HCT116 (cell line): ENCODE measurements at regions not wholly inside any gene's neighbourhood (a gene's known extent, or its start where the extent isn't known, plus 50 kb on each side); places are given as distances from the start of the nearest gene placed in this dataset.

Experiments used
- ATAC-seq: fragments of 200-7000 bp; cut with Tn5 transposase; 2 replicates; pipeline ENCODE4 v1.9.1; 2020; ENCODE audit warnings: mild to moderate bottlenecking, moderate library complexity
- BruUV-seq: library from RNA; stranded (reverse); fragments of 400-500 nt; replicated peaks from 2 replicates; lab custom pipeline; 2021; lab: Mats Ljungman, UMichigan
- CTCF ChIA-PET: fragments of 300-600 bp; sonication (Branson Sonifier 250); formaldehyde crosslinking; loops from one replicate; lab custom pipeline; 2021; ENCODE audit warnings: antibody characterized with exemption; lab: Charles Lee
- POLR2A ChIA-PET: fragments of 300-600, 350-600 bp; sonication (Branson Sonifier 250); formaldehyde crosslinking; loops from one replicate; lab custom pipeline; 2021; ENCODE audit warnings: antibody characterized with exemption; lab: Charles Lee
- RAD21 ChIA-PET, 2 experiments: fragments of 300-600 bp; sonication (Branson Sonifier 250); formaldehyde crosslinking; loops; one replicate each; lab custom pipeline; 2023; ENCODE audit warnings: low total read pairs in 2 of 2; ENCODE audit not compliant: uncharacterized antibody in 2 of 2, unreplicated experiment in 2 of 2, low non-redundant PET in 1 of 2; lab: Charles Lee
- DNase-seq: peaks from one replicate; pipeline ENCODE4 v3.0.0-alpha.2; 2010; ENCODE audit warnings: low read depth, low spot score
- H2AFZ ChIP-seq: fragments of 200-600 bp; shearing (Covaris generic), sonication (generic); 2 replicates; pipeline ENCODE4 v1.6.1; 2017; ENCODE audit warnings: low read depth, mixed run types, mixed read lengths, antibody characterized with exemption, low read length; ENCODE audit not compliant: poor library complexity, severe bottlenecking
- H3K27ac ChIP-seq: 2 replicates; pipeline ENCODE4 v1.5.1; 2012; ENCODE audit warnings: low read depth, low read length
- H3K27me3 ChIP-seq: fragments of 200-600 bp; sonication (generic); 2 replicates; pipeline ENCODE4 v1.6.1; 2016; ENCODE audit warnings: mixed run types, low read length, mixed read lengths; ENCODE audit not compliant: insufficient read depth
- H3K36me3 ChIP-seq, 2 experiments: fragments of 200-500 bp in 1 of 2; fragments of 200-600 bp in 1 of 2; sonication (Bioruptor generic) in 1 of 2; sonication (generic) in 1 of 2; 2 replicates each; pipeline versions ENCODE4 v1.5.1 to v1.6.1; 2014 to 2016; ENCODE audit warnings: low read length in 2 of 2, inconsistent platforms in 1 of 2, mixed read lengths in 1 of 2, mixed run types in 1 of 2; ENCODE audit not compliant: insufficient read depth in 2 of 2, control insufficient read depth in 1 of 2
- H3K4me1 ChIP-seq, 2 experiments: fragments of 200-600 bp in 1 of 2; sonication (generic) in 1 of 2; 2 replicates each; pipeline versions ENCODE4 v1.5.1 to v1.6.1; 2012 to 2017; ENCODE audit warnings: low read length in 2 of 2, inconsistent platforms in 1 of 2, mild to moderate bottlenecking in 1 of 2, mixed read lengths in 1 of 2, mixed run types in 1 of 2, moderate library complexity in 1 of 2; ENCODE audit not compliant: insufficient read depth in 2 of 2, control insufficient read depth in 1 of 2
- H3K4me2 ChIP-seq: fragments of 200-600 bp; sonication (generic); 2 replicates; pipeline ENCODE4 v1.6.1; 2017; ENCODE audit warnings: mixed run types, low read length, mixed read lengths
- H3K4me3 ChIP-seq, 2 experiments: fragments of 200-600 bp in 1 of 2; sonication (generic) in 1 of 2; replicated peaks in 1 of 2; 2 replicates each; pipeline ENCODE4 v1.5.1; 2011 to 2016; ENCODE audit warnings: low read length in 2 of 2, control low read depth in 1 of 2, low read depth in 1 of 2, mild to moderate bottlenecking in 1 of 2, mixed read lengths in 1 of 2, mixed run types in 1 of 2
- H3K79me2 ChIP-seq: fragments of 200-600 bp; sonication (generic); 2 replicates; pipeline ENCODE4 v1.6.1; 2017; ENCODE audit warnings: mild to moderate bottlenecking, mixed run types, low read length, moderate library complexity, mixed read lengths; ENCODE audit not compliant: insufficient read depth
- H3K9ac ChIP-seq: fragments of 200-600 bp; sonication (generic); 2 replicates; pipeline ENCODE4 v1.6.1; 2016; ENCODE audit warnings: low read length, mixed read lengths
- H3K9me2 ChIP-seq: fragments of 200-600 bp; sonication (generic), shearing (Covaris generic); 2 replicates; pipeline ENCODE4 v1.6.1; 2017; ENCODE audit warnings: mixed run types, mild to moderate bottlenecking, moderate library complexity; ENCODE audit not compliant: insufficient read depth
- H3K9me3 ChIP-seq, 2 experiments: fragments of 200-500 bp in 1 of 2; fragments of 200-600 bp in 1 of 2; sonication (Bioruptor generic) in 1 of 2; sonication (generic) in 1 of 2; 2 replicates each; pipeline ENCODE4 v1.6.1; 2014 to 2017; ENCODE audit warnings: low read length in 2 of 2, mixed read lengths in 2 of 2, inconsistent platforms in 1 of 2, low read depth in 1 of 2, mild to moderate bottlenecking in 1 of 2, mixed run types in 1 of 2, moderate library complexity in 1 of 2; ENCODE audit not compliant: control insufficient read depth in 1 of 2, insufficient read depth in 1 of 2
- H4K20me1 ChIP-seq: fragments of 200-600 bp; sonication (generic), shearing (Covaris generic); 2 replicates; pipeline ENCODE4 v1.6.1; 2017; ENCODE audit warnings: mixed run types, mild to moderate bottlenecking, moderate library complexity; ENCODE audit not compliant: insufficient read depth
- CBX3 ChIP-seq: IDR thresholded peaks from 2 replicates; pipeline ENCODE4 v1.6.1; 2012; ENCODE audit warnings: low read depth
- CEBPB ChIP-seq: IDR thresholded peaks from 2 replicates; pipeline ENCODE4 v1.6.1; 2012; ENCODE audit warnings: low read depth
- CTCF ChIP-seq, 3 experiments: fragments of 200-600 bp in 1 of 3; sonication (generic) in 1 of 3; IDR thresholded peaks in 2 of 3; conservative IDR thresholded peaks in 1 of 3; 2 replicates each; pipeline ENCODE4 v1.5.1; 2012 to 2017; ENCODE audit warnings: low read depth in 2 of 3, low read length in 2 of 3, antibody characterized with exemption in 1 of 3, borderline replicate concordance in 1 of 3, control low read depth in 1 of 3, mild to moderate bottlenecking in 1 of 3, mixed read lengths in 1 of 3, mixed run types in 1 of 3, moderate library complexity in 1 of 3; ENCODE audit not compliant: insufficient read depth in 1 of 3
- EGR1 ChIP-seq: IDR thresholded peaks from 2 replicates; pipeline ENCODE4 v1.6.1; 2012; ENCODE audit warnings: low read depth
- ELF1 ChIP-seq: IDR thresholded peaks from 2 replicates; pipeline ENCODE4 v1.6.1; 2012; ENCODE audit warnings: low read depth, borderline replicate concordance
- EZH2phosphoT487 ChIP-seq: fragments of 200-600 bp; IDR thresholded peaks from 2 replicates; pipeline ENCODE4 v1.6.1; 2018; ENCODE audit warnings: antibody characterized with exemption, borderline replicate concordance
- JUND ChIP-seq: IDR thresholded peaks from 2 replicates; pipeline ENCODE4 v1.6.1; 2012
- MAX ChIP-seq: IDR thresholded peaks from 2 replicates; pipeline ENCODE4 v1.6.1; 2012
- POLR2A ChIP-seq: IDR thresholded peaks from 2 replicates; pipeline ENCODE4 v1.7.0; 2011; ENCODE audit warnings: borderline replicate concordance; ENCODE audit not compliant: insufficient read depth, insufficient read length; ENCODE audit errors: extremely low read depth
- POLR2AphosphoS5 ChIP-seq: IDR thresholded peaks from 2 replicates; pipeline ENCODE4 v1.6.1; 2011; ENCODE audit warnings: mild to moderate bottlenecking, low read depth, low read length, moderate library complexity
- RAD21 ChIP-seq: IDR thresholded peaks from 2 replicates; pipeline ENCODE4 v1.6.1; 2012; ENCODE audit warnings: low read depth, mild to moderate bottlenecking
- REST ChIP-seq: IDR thresholded peaks from 2 replicates; pipeline ENCODE4 v1.6.1; 2012; ENCODE audit warnings: low read depth
- SP1 ChIP-seq: IDR thresholded peaks from 2 replicates; pipeline ENCODE4 v1.6.1; 2012; ENCODE audit warnings: low read depth
- ZBTB33 ChIP-seq: IDR thresholded peaks from 2 replicates; pipeline ENCODE4 v1.6.1; 2011; ENCODE audit warnings: mild to moderate bottlenecking, low read length, moderate library complexity; ENCODE audit not compliant: insufficient replicate concordance; ENCODE audit errors: extremely low read depth
- intact Hi-C: fragments of 100-400 bp; cut with micrococcal nuclease; formaldehyde crosslinking; loops from 2 replicates; pipeline ENCODE4 v1.10.0; 2022

GRCh38 chr12:125797421-125798175 is 732.4 kb downstream of the AACS start:
- Histone ChIP-seq H3K4me3 (no peak overlapping the region), H3K36me3 (no peaks in the 10 kb centered on the region), H3K27ac (no peak overlapping the region), H3K79me2 (no peaks in the 10 kb centered on the region), H3K27me3 (no peaks in the 10 kb centered on the region), H3K4me2 (no peak overlapping the region), H2AFZ (no peak overlapping the region), H3K4me1 (no peaks in the 10 kb centered on the region), H3K9me2 (no peaks in the 10 kb centered on the region), H3K9ac (no peak overlapping the region), H4K20me1 (no peaks in the 10 kb centered on the region), H3K9me3 (peaks cover 2 to 4% of the 10 kb centered on the region in 2 experiments; a peak in 2 of 4 replicates)
- intact Hi-C loops, result no loop called here
- POLR2A ChIA-PET, result no interaction called here
- CTCF ChIA-PET, result no interaction called here
- no peak for ATAC-seq
- BruUV-seq, result no TSS peak
- no peak for DNase-seq
- RAD21 ChIA-PET, result no interaction called here
- TF ChIP-seq SP1, result no peak
- no peak for TF ChIP-seq REST
- TF ChIP-seq CBX3, result no peak
- TF ChIP-seq EZH2phosphoT487, result no peak
- no peak for TF ChIP-seq MAX
- TF ChIP-seq JUND, result no peak
- no peak for TF ChIP-seq EGR1
- TF ChIP-seq ELF1, result no peak
- no peak for TF ChIP-seq POLR2A
- TF ChIP-seq ZBTB33, result no peak
- TF ChIP-seq CTCF (IDR thresholded peaks at IDR 0.05 in 2 of 3, conservative IDR thresholded peaks at IDR 0.05 in 1 of 3; ENCODE audit: borderline replicate concordance in 1 of 3, insufficient read depth in 1 of 3, low read depth in 2 of 3, low read length in 2 of 3), result no peak
- no peak for TF ChIP-seq CEBPB
- no peak for TF ChIP-seq POLR2AphosphoS5
- TF ChIP-seq RAD21, result no peak
